Aorta (tissue), 5 donors: ENCODE measurements at regions not wholly inside any gene's neighbourhood (a gene's known extent, or its start where the extent isn't known, plus 50 kb on each side); places are given as distances from the start of the nearest gene placed in this dataset.

Experiments
- ATAC-seq: fragments of 200-7000 bp; cut with Tn5 transposase; one replicate; pipeline ENCODE4 v1.9.1; 2022; ENCODE audit warnings: moderate library complexity; ENCODE audit not compliant: low FRiP score
- DNase-seq, 2 donors: peaks; one replicate each; pipeline ENCODE4 v3.0.0-alpha.2; 2020
- H3K27ac ChIP-seq, 2 donors: one replicate each; pipeline ENCODE4 v1.5.1; 2013; ENCODE audit warnings: low read length in 2 of 2, mild to moderate bottlenecking in 2 of 2, moderate library complexity in 2 of 2, control low read depth in 1 of 2, inconsistent platforms in 1 of 2, low read depth in 1 of 2
- H3K27me3 ChIP-seq, 2 donors: one replicate each; pipeline ENCODE4 v1.6.1; 2013; ENCODE audit warnings: control low read depth in 1 of 2, low read length in 1 of 2, mild to moderate bottlenecking in 1 of 2, moderate library complexity in 1 of 2; ENCODE audit not compliant: insufficient read depth in 2 of 2, control insufficient read depth in 1 of 2
- H3K36me3 ChIP-seq, 2 donors: one replicate each; pipeline ENCODE4 v1.6.1; 2013; ENCODE audit warnings: control low read depth in 1 of 2, low read length in 1 of 2, mild to moderate bottlenecking in 1 of 2; ENCODE audit not compliant: insufficient read depth in 2 of 2, control insufficient read depth in 1 of 2
- H3K4me1 ChIP-seq, 2 donors: one replicate each; pipeline ENCODE4 v1.6.1; 2013; ENCODE audit warnings: low read length in 2 of 2, control low read depth in 1 of 2, mild to moderate bottlenecking in 1 of 2, moderate library complexity in 1 of 2; ENCODE audit not compliant: insufficient read depth in 2 of 2, control insufficient read depth in 1 of 2
- H3K4me3 ChIP-seq, 2 donors: one replicate each; pipeline ENCODE4 v1.5.1; 2013; ENCODE audit warnings: low read length in 2 of 2, control low read depth in 1 of 2, mild to moderate bottlenecking in 1 of 2
- H3K9me3 ChIP-seq: one replicate; pipeline ENCODE4 v1.6.1; 2013; ENCODE audit warnings: mild to moderate bottlenecking, low read length; ENCODE audit not compliant: control insufficient read depth
- WGBS, 2 donors: extraction: QIAGEN DNeasy Blood & Tissue Kit; methylation state at CpG; one replicate each; pipeline ENCODE4 v1.1.7; 2013; 5-methylcytosine and 5-hydroxymethylcytosine counted together
- intact Hi-C, 2 donors: fragments of 100-400 bp; cut with DNase I; formaldehyde crosslinking; loops; one replicate each; pipeline versions ENCODE4 v1.14.2 to v1.15.0; 2022
- donor health status: healthy with polysubstance abuse.
- donor health status: Bipolar disorder and iron deficiency.
- donor health status: DM: no; HTN: no; CAD: no.
- donor health status: DM: no; HTN: no; CAD: no.
- donor health status: DM: yes; HTN: yes; CAD: no.

DNA sequence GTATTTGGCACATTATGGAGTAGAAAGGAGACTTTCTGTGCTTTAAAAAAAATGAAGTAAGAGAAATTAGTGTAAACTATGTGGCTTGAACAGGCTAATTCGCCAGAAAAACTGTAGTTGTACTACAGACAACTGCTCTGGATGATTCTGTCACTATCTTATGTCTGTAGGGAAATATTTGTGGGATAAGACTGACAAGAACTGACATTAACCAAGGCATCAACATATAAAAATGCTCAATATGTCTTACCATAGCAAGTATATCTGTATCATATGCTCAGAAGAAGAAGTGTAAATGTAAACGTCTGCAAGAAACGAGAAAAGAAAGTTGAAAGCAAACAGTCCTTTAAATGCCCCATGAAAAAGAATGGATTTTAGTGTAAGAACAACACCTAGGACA, 1545.0 kb downstream of the CDH8 start:
- Histone ChIP-seq H3K4me1 (peaks cover 0 to 2% of the 10 kb centered on the region in 2 donors), H3K9me3 (no peaks in the 10 kb centered on the region), H3K27ac (no peak overlapping the region), H3K4me3 (no peak overlapping the region), H3K36me3 (no peaks in the 10 kb centered on the region), H3K27me3 (no peaks in the 10 kb centered on the region)
- intact Hi-C loops: no loop called here
- WGBS, 2 donors: 55 to 58% methylated on average over 3 of the region's 3 CpGs
- ATAC-seq (no peak), DNase-seq (no peak)

DNA sequence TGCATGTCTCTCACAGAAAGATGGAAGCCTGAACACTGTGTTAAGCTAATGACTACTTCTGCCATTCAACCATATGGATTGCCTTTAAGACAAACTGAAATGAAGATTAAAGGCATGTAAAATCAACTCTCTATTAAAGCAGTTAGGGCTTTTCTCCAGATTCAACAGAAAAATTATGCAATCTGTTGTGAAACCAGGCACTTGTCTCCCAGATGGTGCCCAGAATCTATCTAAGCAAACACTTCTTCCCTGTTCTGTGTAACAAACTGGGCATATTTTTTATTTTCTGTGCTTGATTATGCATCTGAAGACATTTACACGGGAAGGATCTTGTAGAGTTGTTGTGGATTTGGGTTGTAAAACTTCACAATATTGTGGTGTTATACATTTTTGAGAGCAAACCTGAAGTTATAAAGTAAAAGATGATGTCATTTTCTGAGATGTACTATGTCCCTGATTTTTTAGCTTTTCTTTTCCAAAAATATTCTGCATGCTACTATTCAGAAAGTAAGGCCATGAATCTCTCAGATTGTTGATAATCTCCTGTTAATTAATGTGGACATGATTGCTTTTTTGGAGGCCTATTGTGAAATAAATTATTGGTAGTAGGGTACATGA, 1550.3 kb downstream of the CDH8 start:
- no peaks in the 10 kb centered on the region for H3K9me3 ChIP-seq
- ATAC-seq: no peak
- H3K27me3 ChIP-seq: no peaks in the 10 kb centered on the region
- no peak overlapping the region for H3K27ac ChIP-seq
- no peak overlapping the region for H3K4me3 ChIP-seq
- DNase-seq: no peak
- intact Hi-C loops: no loop called here
- peaks cover 0 to 2% of the 10 kb centered on the region in 2 donors for H3K4me1 ChIP-seq
- H3K36me3 ChIP-seq: no peaks in the 10 kb centered on the region
- 63 to 67% methylated on average over 1 of the region's 1 CpG for WGBS, 2 donors

DNA sequence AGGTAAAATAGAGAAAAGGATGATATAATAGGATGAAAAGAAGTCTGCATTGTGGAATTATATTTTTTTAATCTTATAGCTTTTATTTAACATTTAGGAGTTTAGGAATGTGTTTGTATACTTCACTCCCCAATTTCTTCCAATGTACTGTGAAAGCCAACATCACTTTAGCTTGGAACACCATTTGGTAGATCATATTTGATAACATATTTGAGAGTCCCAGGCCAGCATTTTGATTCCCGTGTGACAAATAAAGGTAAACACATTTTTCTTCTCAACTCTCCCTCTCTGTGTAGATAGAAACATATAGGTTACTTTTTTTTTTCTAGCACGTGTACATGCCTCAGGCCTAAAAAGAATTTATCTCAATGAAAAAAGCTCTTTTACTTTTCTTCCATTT, 1551.3 kb downstream of the CDH8 start:
- ATAC-seq (no peak), DNase-seq (no peak)
- intact Hi-C loops: no loop called here
- no peaks in the 10 kb centered on the region for H3K27me3 ChIP-seq
- H3K4me3 ChIP-seq: no peak overlapping the region
- H3K27ac ChIP-seq: no peak overlapping the region
- WGBS, 2 donors: 63 to 65% methylated on average over 2 of the region's 2 CpGs
- no peaks in the 10 kb centered on the region for H3K9me3 ChIP-seq
- H3K4me1 ChIP-seq: peaks cover 0 to 2% of the 10 kb centered on the region in 2 donors
- no peaks in the 10 kb centered on the region for H3K36me3 ChIP-seq

DNA sequence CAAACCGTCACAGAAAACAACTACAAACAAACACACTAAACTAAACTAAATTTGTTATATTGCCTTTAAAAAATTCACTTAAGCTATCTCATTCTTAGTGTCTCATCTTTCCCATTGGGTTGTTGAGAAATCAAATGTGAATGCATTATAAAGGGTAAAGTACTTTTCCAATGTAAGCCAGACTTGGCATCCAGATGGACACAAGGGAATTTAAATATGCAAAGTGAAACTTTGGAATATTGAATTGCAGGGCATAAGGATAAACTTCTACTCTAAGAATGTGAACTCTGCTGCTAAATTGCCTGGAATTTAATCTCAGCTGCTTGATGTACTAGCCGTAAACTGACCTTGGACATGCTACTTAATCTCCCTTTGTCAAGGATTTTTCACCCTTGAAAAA, 1554.6 kb downstream of the CDH8 start:
- Histone ChIP-seq H3K27ac (no peak overlapping the region), H3K27me3 (no peaks in the 10 kb centered on the region), H3K9me3 (no peaks in the 10 kb centered on the region), H3K4me1 (no peaks in the 10 kb centered on the region), H3K36me3 (no peaks in the 10 kb centered on the region), H3K4me3 (no peak overlapping the region)
- DNase-seq (no peak), ATAC-seq (no peak)
- 6 to 12% methylated on average over 2 of the region's 2 CpGs for WGBS, 2 donors
- intact Hi-C loops: no loop called here

DNA sequence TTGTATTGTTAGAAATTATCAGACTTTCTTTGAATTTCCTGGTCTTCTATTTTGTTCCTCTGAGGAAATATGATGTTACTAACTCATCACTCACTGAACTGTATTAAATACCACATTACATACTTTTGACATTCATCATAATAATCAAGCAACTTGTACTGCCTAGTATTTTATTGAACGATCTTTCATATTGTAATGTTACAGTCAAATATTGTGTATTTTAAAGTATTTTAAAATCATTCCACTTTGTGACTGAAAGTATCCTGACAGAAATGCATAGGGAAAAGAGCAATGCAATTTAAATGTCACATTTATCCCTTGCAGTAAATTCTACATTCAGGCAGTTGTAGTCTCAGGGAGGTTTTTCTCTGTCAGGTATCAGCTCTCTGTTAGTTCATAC, 1557.4 kb downstream of the CDH8 start:
- 60 to 70% methylated on average over 1 of the region's 1 CpG for WGBS, 2 donors
- Histone ChIP-seq H3K27ac (no peak overlapping the region), H3K9me3 (no peaks in the 10 kb centered on the region), H3K4me3 (no peak overlapping the region), H3K27me3 (no peaks in the 10 kb centered on the region), H3K36me3 (no peaks in the 10 kb centered on the region), H3K4me1 (no peaks in the 10 kb centered on the region)
- ATAC-seq: no peak
- no peak for DNase-seq
- intact Hi-C loops: no loop called here

DNA sequence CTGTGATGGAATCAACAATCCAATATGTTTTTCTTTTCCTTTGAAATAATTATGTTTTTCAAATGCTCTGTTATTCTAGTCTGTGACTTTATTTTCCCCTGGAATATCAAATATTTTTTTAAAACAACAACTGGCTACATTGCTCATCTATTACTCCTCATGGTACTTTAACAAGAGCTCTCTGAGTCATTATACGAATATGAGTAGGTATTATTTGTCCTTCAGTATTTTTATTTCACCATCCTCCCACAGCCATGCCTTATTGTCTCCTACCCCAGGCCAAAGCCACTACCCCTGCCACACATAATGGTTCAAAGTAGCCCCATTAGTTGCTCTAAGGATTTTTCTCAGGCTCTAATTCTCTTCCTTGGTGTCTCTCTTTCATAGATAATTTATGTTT, 1572.3 kb downstream of the CDH8 start:
- Histone ChIP-seq H3K4me3 (no peak overlapping the region), H3K27ac (no peak overlapping the region), H3K27me3 (no peaks in the 10 kb centered on the region), H3K9me3 (no peaks in the 10 kb centered on the region), H3K36me3 (no peaks in the 10 kb centered on the region), H3K4me1 (no peaks in the 10 kb centered on the region)
- intact Hi-C loops: no loop called here
- no peak for ATAC-seq
- DNase-seq: no peak
- 77 to 83% methylated on average over 1 of the region's 1 CpG for WGBS, 2 donors

DNA sequence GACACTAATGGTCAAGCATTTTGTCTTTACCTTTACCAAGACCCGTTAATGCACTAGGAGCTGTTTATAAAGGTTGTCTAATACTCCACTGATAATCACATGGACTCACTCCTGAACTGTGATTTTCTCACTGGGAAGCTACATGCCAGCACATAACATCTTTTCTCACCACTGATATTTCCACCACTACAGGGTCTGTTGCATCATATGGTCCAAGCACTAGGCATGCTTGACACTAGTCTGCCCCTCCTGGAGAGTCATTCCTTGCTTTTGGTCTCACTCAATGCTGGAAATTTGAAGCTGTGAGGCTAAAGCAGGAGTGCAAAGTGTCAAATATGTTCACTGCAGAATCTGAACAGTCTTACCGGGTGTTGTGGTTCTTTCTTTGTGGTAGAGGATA, 1576.8 kb downstream of the CDH8 start:
- intact Hi-C loops: no loop called here
- 86 to 89% methylated on average over 2 of the region's 2 CpGs for WGBS, 2 donors
- ATAC-seq (no peak), DNase-seq (no peak)
- Histone ChIP-seq H3K4me1 (no peaks in the 10 kb centered on the region), H3K9me3 (no peaks in the 10 kb centered on the region), H3K27me3 (no peaks in the 10 kb centered on the region), H3K36me3 (no peaks in the 10 kb centered on the region), H3K27ac (no peak overlapping the region), H3K4me3 (no peak overlapping the region)

DNA sequence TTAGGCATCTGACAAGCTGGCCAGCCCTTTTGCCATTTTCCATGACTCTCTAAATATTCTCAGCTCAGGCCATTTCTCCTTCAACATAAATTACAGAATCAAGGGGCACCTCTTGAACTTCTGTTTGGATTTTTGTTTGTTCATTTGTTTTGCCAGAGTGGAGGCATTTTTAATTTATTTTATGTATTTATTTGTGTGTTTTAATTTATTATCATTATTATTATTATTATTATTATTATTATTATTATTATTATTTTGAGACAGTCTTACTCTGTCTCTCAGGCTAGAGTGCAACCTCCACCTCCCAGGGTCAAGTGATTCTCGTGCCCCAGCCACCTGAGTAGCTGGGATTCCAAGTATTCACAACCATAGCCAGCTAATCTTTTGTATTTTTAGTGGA, 1578.0 kb downstream of the CDH8 start:
- no peak overlapping the region for H3K27ac ChIP-seq
- intact Hi-C loops: no loop called here
- no peak overlapping the region for H3K4me3 ChIP-seq
- no peaks in the 10 kb centered on the region for H3K27me3 ChIP-seq
- DNase-seq (no peak), ATAC-seq (no peak)
- peaks cover 1% of the 10 kb centered on the region for H3K9me3 ChIP-seq
- H3K4me1 ChIP-seq: no peaks in the 10 kb centered on the region
- 54 to 78% methylated on average over 1 of the region's 1 CpG for WGBS, 2 donors
- no peaks in the 10 kb centered on the region for H3K36me3 ChIP-seq

DNA sequence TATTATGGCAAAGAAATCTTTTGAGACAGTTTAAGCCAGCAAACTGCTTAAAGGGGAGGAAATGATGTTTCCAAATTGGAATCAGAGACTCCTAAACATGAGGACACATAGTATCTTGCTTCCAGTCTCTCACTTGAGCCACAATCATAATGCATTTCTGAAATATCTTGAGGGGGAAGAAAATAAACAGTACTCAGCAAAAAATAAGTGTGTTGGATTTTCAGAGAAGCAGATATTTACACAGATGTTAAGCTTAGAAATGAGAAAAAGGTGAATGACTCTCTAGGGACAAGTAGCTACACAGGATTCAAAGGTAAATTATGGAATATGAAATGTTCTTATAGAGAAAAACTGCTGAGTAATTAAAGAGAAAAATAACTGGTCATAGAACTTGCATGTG, 1583.6 kb downstream of the CDH8 start:
- H3K36me3 ChIP-seq: no peaks in the 10 kb centered on the region
- H3K27ac ChIP-seq: no peak overlapping the region
- ATAC-seq (no peak), DNase-seq (no peak)
- H3K27me3 ChIP-seq: no peaks in the 10 kb centered on the region
- H3K9me3 ChIP-seq: peaks cover 1% of the 10 kb centered on the region
- intact Hi-C loops: no loop called here
- no peak overlapping the region for H3K4me3 ChIP-seq
- no peaks in the 10 kb centered on the region for H3K4me1 ChIP-seq
